GM10248 (cell line): ENCODE measurements at regions not wholly inside any gene's neighbourhood (a gene's known extent, or its start where the extent isn't known, plus 50 kb on each side); places are given as distances from the start of the nearest gene placed in this dataset.

ENCODE experiments used
- CTCF ChIA-PET: fragments of 300-600 bp; sonication (Branson Sonifier 250); formaldehyde crosslinking; extraction: SDS; loops from one replicate; lab custom pipeline; 2021; ENCODE audit warnings: antibody characterized with exemption; lab: Yijun Ruan, JAX
- POLR2A ChIA-PET: fragments of 350-650 bp; sonication (Branson Sonifier 250); formaldehyde crosslinking; extraction: SDS; loops from one replicate; lab custom pipeline; 2020; ENCODE audit warnings: antibody characterized with exemption; lab: Yijun Ruan, JAX
- DNase-seq: peaks from one replicate; pipeline ENCODE4 v3.0.0; 2012; ENCODE audit errors: extremely low spot score
- TF ChIP-seq, protein P1 (sequence below): IDR thresholded peaks from 2 replicates; pipeline ENCODE4 v1.5.1; 2012; ENCODE audit warnings: mild to moderate bottlenecking, low read depth; ENCODE audit errors: extremely low read depth, missing control alignments, control extremely low read depth

DNA sequence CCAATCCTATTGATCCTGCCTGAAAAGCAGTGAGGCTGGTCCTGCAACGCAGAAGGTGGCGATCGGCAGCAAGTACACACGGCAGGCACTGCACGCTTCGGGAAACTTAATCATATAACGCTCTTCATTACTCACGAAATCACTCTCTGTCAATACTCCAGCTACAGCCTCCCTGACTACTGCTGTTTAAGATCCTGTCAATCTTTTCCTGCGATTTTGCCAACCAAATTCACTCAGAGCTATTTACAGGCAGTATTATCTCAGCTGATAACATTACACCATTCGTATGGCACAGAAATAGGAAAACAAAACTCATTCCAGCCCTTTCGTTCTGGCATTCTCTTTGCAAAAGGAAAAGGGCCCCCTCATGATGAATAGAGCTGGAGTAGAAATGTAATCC is 262.4 kb upstream of the CDH8 start:
- POLR2A ChIA-PET, result no interaction called here
- CTCF ChIA-PET, result no interaction called here
- TF ChIP-seq, protein P1, sequence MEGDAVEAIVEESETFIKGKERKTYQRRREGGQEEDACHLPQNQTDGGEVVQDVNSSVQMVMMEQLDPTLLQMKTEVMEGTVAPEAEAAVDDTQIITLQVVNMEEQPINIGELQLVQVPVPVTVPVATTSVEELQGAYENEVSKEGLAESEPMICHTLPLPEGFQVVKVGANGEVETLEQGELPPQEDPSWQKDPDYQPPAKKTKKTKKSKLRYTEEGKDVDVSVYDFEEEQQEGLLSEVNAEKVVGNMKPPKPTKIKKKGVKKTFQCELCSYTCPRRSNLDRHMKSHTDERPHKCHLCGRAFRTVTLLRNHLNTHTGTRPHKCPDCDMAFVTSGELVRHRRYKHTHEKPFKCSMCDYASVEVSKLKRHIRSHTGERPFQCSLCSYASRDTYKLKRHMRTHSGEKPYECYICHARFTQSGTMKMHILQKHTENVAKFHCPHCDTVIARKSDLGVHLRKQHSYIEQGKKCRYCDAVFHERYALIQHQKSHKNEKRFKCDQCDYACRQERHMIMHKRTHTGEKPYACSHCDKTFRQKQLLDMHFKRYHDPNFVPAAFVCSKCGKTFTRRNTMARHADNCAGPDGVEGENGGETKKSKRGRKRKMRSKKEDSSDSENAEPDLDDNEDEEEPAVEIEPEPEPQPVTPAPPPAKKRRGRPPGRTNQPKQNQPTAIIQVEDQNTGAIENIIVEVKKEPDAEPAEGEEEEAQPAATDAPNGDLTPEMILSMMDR, result no peak
- no peak for DNase-seq

DNA sequence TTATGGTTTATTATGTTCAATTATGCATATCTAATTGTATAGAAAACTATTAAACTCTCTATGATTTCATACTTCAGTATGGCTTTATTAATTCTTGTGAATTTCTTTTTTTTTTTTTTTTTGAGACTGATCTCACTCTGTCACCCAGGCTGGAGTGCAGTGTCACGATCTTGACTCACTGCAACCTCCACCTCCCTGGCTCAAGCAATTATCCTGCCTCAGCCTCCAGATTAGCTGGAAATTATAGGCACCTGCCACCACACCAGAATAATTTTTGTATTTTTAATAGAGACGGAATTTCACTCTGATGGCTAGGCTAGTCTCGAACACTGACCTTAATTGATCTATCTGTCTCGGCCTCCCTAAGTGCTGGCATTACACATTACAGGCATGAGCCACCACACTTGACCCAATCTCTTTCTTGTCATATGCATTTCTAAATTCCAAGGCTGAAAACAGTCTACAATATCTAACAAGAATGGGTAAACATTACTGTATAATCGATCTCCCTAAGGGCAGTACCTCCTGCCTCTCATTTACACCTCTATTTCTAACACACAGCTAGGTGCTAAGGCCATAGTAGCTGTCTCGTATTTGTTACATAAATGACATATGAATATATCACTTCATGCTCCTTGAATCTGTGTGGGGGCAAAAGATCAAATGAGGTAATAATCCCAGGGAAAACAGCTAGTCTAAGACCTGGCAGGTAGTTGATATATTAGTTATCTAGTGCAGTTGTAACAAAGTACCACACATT is 258.2 kb upstream of the CDH8 start:
- no peak for DNase-seq
- ChIA-PET POLR2A (no interaction called here), CTCF (interaction anchor here (1.3 kb wide), 1 partner anchor 16 kb away, joined by 3 read pairs; no protein-coding TSS in a partner anchor)
- TF ChIP-seq, protein P1, result no peak

DNA sequence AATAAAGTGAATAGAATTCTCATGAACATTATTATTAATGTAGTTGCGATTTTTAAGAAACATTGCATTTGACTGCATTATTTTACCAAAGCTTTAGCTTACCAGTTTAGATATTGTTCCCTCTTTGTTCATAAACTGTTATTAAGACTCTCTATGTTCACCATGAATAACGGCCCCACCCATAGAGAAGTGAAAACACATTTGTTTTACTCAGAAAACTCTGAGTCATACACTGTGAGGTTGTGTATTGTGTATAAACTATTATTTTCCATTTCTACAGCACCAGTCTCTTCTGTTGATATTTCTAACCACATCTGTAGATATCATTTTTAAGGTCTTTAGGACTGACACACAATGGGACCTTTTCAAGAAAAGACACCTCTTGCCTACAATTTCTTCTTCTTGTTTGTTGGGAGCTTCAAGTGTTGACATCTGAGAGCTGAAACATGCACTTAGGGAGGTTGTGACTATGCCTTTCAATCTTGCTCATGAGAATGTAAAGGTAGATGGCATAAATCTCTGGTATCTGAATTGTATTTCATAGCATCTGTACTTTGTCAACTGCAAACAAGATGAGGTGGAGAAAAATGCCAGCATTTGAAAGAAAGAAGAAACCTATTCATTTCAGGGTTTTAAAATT is 252.9 kb upstream of the CDH8 start:
- TF ChIP-seq, protein P1, result no peak
- CTCF ChIA-PET, result interaction anchor here (2.2 kb wide), 1 partner anchor 12 kb away, joined by 6 read pairs; no protein-coding TSS in a partner anchor
- no peak for DNase-seq
- POLR2A ChIA-PET, result no interaction called here

DNA sequence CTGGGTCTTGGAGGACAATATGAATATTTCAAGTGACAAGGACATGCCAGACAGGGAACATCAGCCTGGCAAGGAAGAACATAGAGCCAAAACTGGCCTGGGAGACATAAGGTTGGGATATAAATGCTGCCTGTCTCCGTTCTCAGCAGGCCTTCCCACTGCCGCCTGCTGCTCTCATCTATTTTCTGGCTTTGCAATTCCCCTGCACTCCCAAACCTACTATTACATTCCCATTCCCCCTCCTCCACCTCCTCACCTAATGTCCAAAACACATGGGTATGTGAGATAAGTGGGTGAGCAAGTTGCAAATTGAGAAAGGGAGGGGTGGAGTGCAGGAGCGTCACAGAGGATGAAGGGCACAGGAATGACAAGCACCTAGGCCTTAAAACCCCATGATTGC is 244.3 kb upstream of the CDH8 start:
- DNase-seq, result no peak
- ChIA-PET POLR2A (no interaction called here), CTCF (no interaction called here)
- TF ChIP-seq, protein P1, result no peak

DNA sequence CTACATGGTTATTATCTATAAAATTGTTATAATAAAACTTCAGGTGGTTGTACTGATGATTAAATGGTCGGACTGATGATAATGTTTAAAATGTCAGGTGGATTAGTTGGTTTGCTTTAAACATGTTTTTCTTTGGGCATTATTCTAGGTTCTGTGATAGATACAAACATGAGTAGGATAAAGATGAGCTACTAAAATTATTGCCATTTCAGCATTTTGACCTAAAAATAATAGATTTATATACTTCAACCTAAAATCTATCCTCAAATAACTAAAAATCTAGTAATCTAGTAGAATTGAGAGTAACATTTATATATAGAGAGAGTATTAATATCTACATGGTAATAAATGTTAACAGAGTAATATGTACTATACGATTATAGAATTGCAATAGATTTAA is 241.7 kb upstream of the CDH8 start:
- TF ChIP-seq, protein P1, result no peak
- POLR2A ChIA-PET, result no interaction called here

DNA sequence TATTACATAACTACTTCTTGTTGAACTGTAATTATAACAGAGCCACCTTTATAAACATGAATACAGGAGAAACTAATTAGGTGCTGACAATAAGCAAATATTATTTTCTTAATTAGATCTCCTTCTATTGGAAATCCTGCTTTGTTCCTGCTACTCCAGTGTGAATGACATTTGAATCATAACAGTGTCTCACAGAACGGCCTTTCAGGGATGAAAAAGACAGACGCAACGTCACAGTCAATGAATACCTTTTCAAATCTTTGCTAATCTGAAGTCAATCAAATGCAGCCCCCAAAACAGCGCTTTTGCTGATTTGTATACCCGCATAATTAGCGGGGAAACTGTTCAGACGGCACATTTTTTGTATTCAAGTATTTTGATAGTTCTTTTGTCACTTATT is 240.4 kb upstream of the CDH8 start:
- ChIA-PET CTCF (no interaction called here), POLR2A (no interaction called here)
- TF ChIP-seq, protein P1, result no peak
- DNase-seq, result no peak

More for the DNA sequence above, 241.7 kb upstream of the CDH8 start:
- DNase-seq, result no peak
- CTCF ChIA-PET, result no interaction called here
